K562 (cell line): ENCODE measurements at regions not wholly inside any gene's neighbourhood (a gene's known extent, or its start where the extent isn't known, plus 50 kb on each side); places are given as distances from the start of the nearest gene placed in this dataset.

Experiments
- ATAC-seq: fragments of 200-7000 bp; cut with Tn5 transposase; 3 replicates; pipeline ENCODE4 v1.9.1; 2020; ENCODE audit warnings: moderate library complexity
- BruUV-seq: library from RNA; stranded (reverse); fragments of 400-500 nt; replicated peaks from 2 replicates; lab custom pipeline; 2021; lab: Mats Ljungman, UMichigan
- CTCF ChIA-PET: fragments of 300-600 bp; formaldehyde crosslinking; extraction: SDS; loops from one replicate; lab custom pipeline; 2021; ENCODE audit warnings: low intra/inter-chr PET ratio; lab: Yijun Ruan, JAX
- POLR2A ChIA-PET: fragments of 300-600, 350-650 bp; sonication (Branson Sonifier 250); formaldehyde crosslinking; extraction: SDS; loops from one replicate; lab custom pipeline; 2021; ENCODE audit warnings: antibody characterized with exemption, inconsistent platforms; lab: Yijun Ruan, JAX
- DNase-seq, 4 experiments: peaks; one replicate each; pipeline versions ENCODE4 v3.0.0 to v3.0.0-alpha.2; 2011 to 2018; ENCODE audit warnings: low spot score in 3 of 4, mixed read lengths in 3 of 4; ENCODE audit errors: extremely low read depth in 1 of 4
- FAIRE-seq: peaks from 2 replicates; lab custom pipeline; 2011; peaks lifted over from hg19 to GRCh38; lab: Jason Lieb, UNC
- H2AFZ ChIP-seq: 2 replicates; pipeline ENCODE4 v1.6.0; 2011; ENCODE audit warnings: low read depth, low read length, control low read depth, inconsistent platforms
- H3K27ac ChIP-seq: fragments of 200-600 bp; 3 replicates; pipeline ENCODE4 v1.8.0; 2011; ENCODE audit warnings: low read depth, mild to moderate bottlenecking, control low read depth, inconsistent platforms, low read length, moderate library complexity, mixed read lengths; ENCODE audit errors: extremely low read depth
- H3K27me3 ChIP-seq, 2 experiments: fragments of 300-600 bp in 1 of 2; 2 replicates in 1 of 2; 3 replicates in 1 of 2; pipeline versions ENCODE4 v1.6.0 to v1.8.0; 2011; ENCODE audit warnings: inconsistent platforms in 2 of 2, low read length in 2 of 2, mild to moderate bottlenecking in 1 of 2, mixed read lengths in 1 of 2, moderate library complexity in 1 of 2; ENCODE audit not compliant: control insufficient read depth in 2 of 2, insufficient read depth in 2 of 2
- H3K36me3 ChIP-seq: fragments of 300-600 bp; 3 replicates; pipeline ENCODE4 v1.8.0; 2011; ENCODE audit warnings: mild to moderate bottlenecking, low read length, inconsistent platforms; ENCODE audit not compliant: control insufficient read depth, insufficient read depth
- H3K4me1 ChIP-seq, 2 experiments: fragments of 200-600 bp in 1 of 2; replicated peaks in 1 of 2; 2 replicates in 1 of 2; 3 replicates in 1 of 2; pipeline versions ENCODE4 v1.5.1 to v1.8.0; 2011; ENCODE audit warnings: inconsistent platforms in 2 of 2, low read length in 2 of 2, mild to moderate bottlenecking in 1 of 2, mixed read lengths in 1 of 2, moderate library complexity in 1 of 2; ENCODE audit not compliant: control insufficient read depth in 2 of 2, insufficient read depth in 2 of 2
- H3K4me2 ChIP-seq: 2 replicates; pipeline ENCODE4 v1.6.1; 2011; ENCODE audit warnings: low read length, control low read depth, inconsistent platforms, mixed read lengths; ENCODE audit not compliant: insufficient read depth
- H3K4me3 ChIP-seq: fragments of 200-600 bp; sonication (generic), shearing (Covaris generic); 2 replicates; pipeline ENCODE4 v1.5.1; 2016; ENCODE audit warnings: control low read depth, inconsistent platforms
- H3K79me2 ChIP-seq: fragments of 200-600 bp; 3 replicates; pipeline ENCODE4 v1.8.0; 2011; ENCODE audit warnings: low read length, inconsistent platforms; ENCODE audit not compliant: control insufficient read depth, insufficient read depth
- H3K9ac ChIP-seq, 2 experiments: 2 replicates each; pipeline versions ENCODE4 v1.6.0 to v1.6.1; 2011; ENCODE audit warnings: low read depth in 2 of 2, low read length in 2 of 2, control low read depth in 1 of 2, inconsistent platforms in 1 of 2, mild to moderate bottlenecking in 1 of 2, mixed read lengths in 1 of 2; ENCODE audit not compliant: insufficient read depth in 1 of 2
- H3K9me1 ChIP-seq: one replicate; pipeline ENCODE4 v1.6.0; 2011; ENCODE audit warnings: inconsistent platforms, mild to moderate bottlenecking, low read length, moderate library complexity; ENCODE audit not compliant: control insufficient read depth, insufficient read depth
- H3K9me3 ChIP-seq: replicated peaks from 2 replicates; pipeline ENCODE4 v1.5.1; 2011; ENCODE audit warnings: low read depth, low read length, inconsistent platforms; ENCODE audit not compliant: control insufficient read depth, insufficient read depth
- H4K20me1 ChIP-seq: replicated peaks from 2 replicates; pipeline ENCODE4 v1.6.1; 2011; ENCODE audit warnings: low read length, inconsistent platforms, mixed read lengths; ENCODE audit not compliant: control insufficient read depth, insufficient read depth
- BRF2 ChIP-seq: IDR thresholded peaks from 3 replicates; pipeline ENCODE4 v1.6.1; 2011; ENCODE audit warnings: borderline replicate concordance, mild to moderate bottlenecking; ENCODE audit not compliant: insufficient read length, insufficient read depth
- CHCHD3 ChIP-seq: fragments of 250-450 bp; sonication (Bioruptor Pico); IDR thresholded peaks from 2 replicates; pipeline ENCODE4 v2.1.2; 2022; ENCODE audit warnings: mild to moderate bottlenecking
- ELK1 ChIP-seq: sonication (generic); formaldehyde crosslinking; IDR thresholded peaks from 2 replicates; pipeline ENCODE4 v1.8.1; 2022; ENCODE audit warnings: missing genetic modification reagents
- KAT7 ChIP-seq: sonication (generic); formaldehyde crosslinking; IDR thresholded peaks from 2 replicates; pipeline ENCODE4 v1.8.0; 2022; ENCODE audit warnings: missing genetic modification reagents, mild to moderate bottlenecking, borderline replicate concordance
- NBN ChIP-seq: fragments of 450-650 bp; IDR thresholded peaks from 2 replicates; pipeline ENCODE4 v1.6.1; 2016; ENCODE audit warnings: low read depth, mild to moderate bottlenecking
- POLR2AphosphoS5 ChIP-seq: IDR thresholded peaks from 2 replicates; pipeline ENCODE4 v1.6.1; 2011; ENCODE audit warnings: mild to moderate bottlenecking, low read depth, low read length, moderate library complexity; ENCODE audit not compliant: control insufficient read depth, insufficient read depth
- RAD21 ChIP-seq, 2 experiments: fragments of 250-450 bp in 1 of 2; fragments of 450-650 bp in 1 of 2; sonication (Bioruptor Pico) in 1 of 2; formaldehyde crosslinking in 1 of 2; IDR thresholded peaks in 1 of 2; conservative IDR thresholded peaks in 1 of 2; 2 replicates each; pipeline versions ENCODE4 v1.4.0 to v1.8.0; 2020 to 2022; ENCODE audit warnings: mild to moderate bottlenecking in 2 of 2, moderate library complexity in 1 of 2
- SMC3 ChIP-seq: conservative IDR thresholded peaks from 2 replicates; pipeline ENCODE4 v1.6.1; 2011; ENCODE audit warnings: low read depth, low read length, improper control_type of control experiment; ENCODE audit not compliant: insufficient read depth
- TGIF2 ChIP-seq: sonication (generic); formaldehyde crosslinking; IDR thresholded peaks from 2 replicates; pipeline ENCODE4 v1.8.1; 2022; ENCODE audit warnings: mild to moderate bottlenecking, missing genetic modification reagents, moderate library complexity
- TSC22D4 ChIP-seq: fragments of 450-650 bp; IDR thresholded peaks from 2 replicates; pipeline ENCODE4 v1.6.1; 2016; ENCODE audit warnings: missing genetic modification characterization, missing biosample characterization, control low read depth
- ZNF184 ChIP-seq: sonication (generic); formaldehyde crosslinking; IDR thresholded peaks from 2 replicates; pipeline ENCODE4 v1.5.0; 2020; ENCODE audit warnings: missing genetic modification reagents
- ZNF212 ChIP-seq: fragments of 450-650 bp; formaldehyde crosslinking; IDR thresholded peaks from 2 replicates; pipeline ENCODE4 v1.4.0; 2020; ENCODE audit warnings: mild to moderate bottlenecking
- ZNF282 ChIP-seq: sonication (generic); formaldehyde crosslinking; IDR thresholded peaks from 2 replicates; pipeline ENCODE4 v1.8.1; 2023; ENCODE audit warnings: missing genetic modification reagents
- ZNF639 ChIP-seq, 2 experiments: fragments of 200-800 bp in 1 of 2; sonication (Bioruptor generic) in 1 of 2; sonication (generic) in 1 of 2; formaldehyde crosslinking in 1 of 2; IDR thresholded peaks in 1 of 2; conservative IDR thresholded peaks in 1 of 2; 2 replicates each; pipeline versions ENCODE4 v1.5.0 to v1.6.1; 2016 to 2020; ENCODE audit warnings: missing compliant biosample characterization in 1 of 2, missing genetic modification characterization in 1 of 2, missing genetic modification reagents in 1 of 2
- ZNF668 ChIP-seq: fragments of 250-450 bp; sonication (Bioruptor Pico); IDR thresholded peaks from 2 replicates; pipeline ENCODE4 v1.8.0; 2022; ENCODE audit warnings: mild to moderate bottlenecking, inconsistent platforms
- WGBS: fragments of 100-300 bp; shearing (Covaris generic); methylation state at CpG from one replicate; pipeline ENCODE4 v1.1.6; 2016; ENCODE audit warnings: low coverage, mixed read lengths; ENCODE audit not compliant: insufficient coverage; ENCODE audit errors: missing lambda C conversion rate; 5-methylcytosine and 5-hydroxymethylcytosine counted together
- in situ Hi-C: fragments of 300-500 bp; cut with MboI; formaldehyde crosslinking; loops from 4 replicates; pipeline ENCODE4 v1.15.0; 2018; ENCODE audit warnings: inconsistent platforms, mixed read lengths
- intact Hi-C: fragments of 100-400 bp; cut with micrococcal nuclease; formaldehyde crosslinking; loops from 2 replicates; pipeline ENCODE4 v1.14.2; 2022

GRCh38 chrX:71852182-71852581 lies 58.5 kb upstream of the NHSL2 start (continued):
- TF ChIP-seq NBN (no peak), ZNF184 (CRISPR knock-in tag) (no peak), ZNF668 (no peak), CHCHD3 (CRISPR knock-in tag) (no peak)

GRCh38 chrX:71859637-71860036 lies 51.0 kb upstream of the NHSL2 start:
- no peak overlapping the region for H3K9ac ChIP-seq
- no peaks in the 10 kb centered on the region for H3K79me2 ChIP-seq
- POLR2A ChIA-PET: interaction anchor here (0.6 to 0.8 kb wide), 2 partner anchors 10 to 11 kb away, joined by 3 to 7 read pairs; no protein-coding TSS in a partner anchor
- no peak overlapping the region for H3K4me2 ChIP-seq
- intact Hi-C loops: loop anchor here (1.0 kb wide), 1 partner anchor 189 kb away; no protein-coding TSS in a partner anchor
- H3K4me1 ChIP-seq: no peaks in the 10 kb centered on the region; a peak in 2 of 5 replicates
- no peaks in the 10 kb centered on the region for H4K20me1 ChIP-seq
- H3K9me3 ChIP-seq: no peaks in the 10 kb centered on the region
- no TSS peak for BruUV-seq
- in situ Hi-C loops: loop anchor here (25.0 kb wide), 1 partner anchor 197 kb away; the partner anchor contains the start of gene LOC101059915
- peaks cover 0 to 12% of the 10 kb centered on the region in 2 experiments; a peak in 2 of 5 replicates for H3K27me3 ChIP-seq
- no peaks in the 10 kb centered on the region for H3K36me3 ChIP-seq
- 0% methylated on average over 3 of the region's 3 CpGs for WGBS
- H3K27ac ChIP-seq: no peak overlapping the region
- peaks cover 2% of the 10 kb centered on the region for H3K9me1 ChIP-seq
- DNase-seq: peak in 2 of 4 experiments; percentile 15 to 50
- FAIRE-seq: peak; percentile 84
- no peak overlapping the region for H2AFZ ChIP-seq
- CTCF ChIA-PET: no interaction called here
- peak; percentile 67 for ATAC-seq
- no peak overlapping the region for H3K4me3 ChIP-seq
- TF ChIP-seq ZNF639 (CRISPR knock-in tag; conservative IDR thresholded peaks at IDR 0.05 in 1 of 2, IDR thresholded peaks at IDR 0.05 in 1 of 2) (no peak), ELK1 (CRISPR knock-in tag) (no peak), SMC3 (peak; percentile 54), ZNF212 (CRISPR knock-in tag) (no peak), ZNF282 (no peak), BRF2 (no peak), POLR2AphosphoS5 (no peak), TSC22D4 (tag) (no peak), TGIF2 (CRISPR knock-in tag) (no peak), KAT7 (CRISPR knock-in tag) (no peak), RAD21 (CRISPR knock-in tag; conservative IDR thresholded peaks at IDR 0.05 in 1 of 2, IDR thresholded peaks at IDR 0.05 in 1 of 2) (peak; percentile 55 to 62)
